ENCODE measurements at regions not wholly inside any gene's neighbourhood (a gene's known extent, or its start where the extent isn't known, plus 50 kb on each side); places are given as distances from the start of the nearest gene placed in this dataset.

GRCh38 chr11:23202611-23203010 lies 342.3 kb upstream of the CCDC179 start:
- no peaks in the 10 kb centered on the region for H3K4me1 Mint-ChIP-seq (ENCODE audit: low read depth, unreplicated experiment)
- intact Hi-C loops (cut with micrococcal nuclease; ENCODE audit: unreplicated experiment): no loop called here
- no peak overlapping the region for H3K4me3 Mint-ChIP-seq (ENCODE audit: unreplicated experiment)
- H3K27ac Mint-ChIP-seq (ENCODE audit: unreplicated experiment): no peak overlapping the region
- H3K9me3 Mint-ChIP-seq (ENCODE audit: unreplicated experiment): peaks cover 10% of the 10 kb centered on the region
- 0 out of 2 replicates have a peak, but pooled peaks cover 3% of the 10 kb centered on the region for H3K9me3 ChIP-seq
- ChIA-PET POLR2A (no interaction called here), CTCF (no interaction called here)
- no peak for TF ChIP-seq CTCF (IDR thresholded peaks at IDR 0.05; ENCODE audit: insufficient read depth in 1 of 2, low read depth in 1 of 2, low read length in 1 of 2, severe bottlenecking in 1 of 2, unreplicated experiment in 1 of 2)
- no TSS peak for BruUV-seq (replicated peaks)
- H3K36me3 ChIP-seq (ENCODE audit: control insufficient read depth, insufficient read depth, low read length): no peaks in the 10 kb centered on the region
- no peak overlapping the region for H3K4me3 ChIP-seq (ENCODE audit: low read depth, low read length)
- no peaks in the 10 kb centered on the region for H3K27me3 Mint-ChIP-seq (ENCODE audit: insufficient read depth, unreplicated experiment)
- no peaks in the 10 kb centered on the region for H3K27me3 ChIP-seq (replicated peaks; ENCODE audit: control insufficient read depth, insufficient read depth, low read length)
- no peak for DNase-seq
- no peaks in the 10 kb centered on the region for H3K4me1 ChIP-seq
- no peaks in the 10 kb centered on the region for H3K36me3 Mint-ChIP-seq (ENCODE audit: insufficient read depth, unreplicated experiment)

- Mint-ChIP-seq H3K27me3 (ENCODE audit: insufficient read depth, unreplicated experiment) (no peaks in the 10 kb centered on the region), H3K4me1 (ENCODE audit: low read depth, unreplicated experiment) (no peaks in the 10 kb centered on the region), H3K4me3 (ENCODE audit: unreplicated experiment) (no peak overlapping the region), H3K9me3 (ENCODE audit: unreplicated experiment) (no peaks in the 10 kb centered on the region), H3K36me3 (ENCODE audit: insufficient read depth, unreplicated experiment) (no peaks in the 10 kb centered on the region), H3K27ac (ENCODE audit: unreplicated experiment) (no peak overlapping the region)
- no peak overlapping the region for H3K4me3 ChIP-seq (ENCODE audit: low read depth, low read length)
- TF ChIP-seq CTCF (IDR thresholded peaks at IDR 0.05; ENCODE audit: insufficient read depth in 1 of 2, low read depth in 1 of 2, low read length in 1 of 2, severe bottlenecking in 1 of 2, unreplicated experiment in 1 of 2): no peak
- 0 out of 2 replicates have a peak, but pooled peaks cover 3% of the 10 kb centered on the region for H3K9me3 ChIP-seq
- H3K36me3 ChIP-seq (ENCODE audit: control insufficient read depth, insufficient read depth, low read length): no peaks in the 10 kb centered on the region
- intact Hi-C loops (cut with micrococcal nuclease; ENCODE audit: unreplicated experiment): no loop called here
- ChIA-PET POLR2A (no interaction called here), CTCF (no interaction called here)
- H3K27me3 ChIP-seq (replicated peaks; ENCODE audit: control insufficient read depth, insufficient read depth, low read length): no peaks in the 10 kb centered on the region
- H3K4me1 ChIP-seq: no peaks in the 10 kb centered on the region
- no TSS peak for BruUV-seq (replicated peaks)
- no peak for DNase-seq
Measured at GRCh38 chr11:23205156-23205871, 345.0 kb upstream of the CCDC179 start.

GRCh38 chr11:23206741-23207336 lies 346.6 kb upstream of the CCDC179 start:
- DNase-seq: no peak
- CTCF ChIA-PET: no interaction called here
- H3K9me3 Mint-ChIP-seq (ENCODE audit: unreplicated experiment): no peaks in the 10 kb centered on the region
- H3K27ac Mint-ChIP-seq (ENCODE audit: unreplicated experiment): no peak overlapping the region
- H3K9me3 ChIP-seq: no peaks in the 10 kb centered on the region
- no peaks in the 10 kb centered on the region for H3K36me3 ChIP-seq (ENCODE audit: control insufficient read depth, insufficient read depth, low read length)
- no peak overlapping the region for H3K4me3 ChIP-seq (ENCODE audit: low read depth, low read length)
- H3K36me3 Mint-ChIP-seq (ENCODE audit: insufficient read depth, unreplicated experiment): no peaks in the 10 kb centered on the region
- POLR2A ChIA-PET: no interaction called here
- intact Hi-C loops (cut with micrococcal nuclease; ENCODE audit: unreplicated experiment): no loop called here
- no peak overlapping the region for H3K4me3 Mint-ChIP-seq (ENCODE audit: unreplicated experiment)
- H3K4me1 Mint-ChIP-seq (ENCODE audit: low read depth, unreplicated experiment): no peaks in the 10 kb centered on the region
- no peaks in the 10 kb centered on the region for H3K27me3 ChIP-seq (replicated peaks; ENCODE audit: control insufficient read depth, insufficient read depth, low read length)
- TF ChIP-seq CTCF (IDR thresholded peaks at IDR 0.05; ENCODE audit: insufficient read depth in 1 of 2, low read depth in 1 of 2, low read length in 1 of 2, severe bottlenecking in 1 of 2, unreplicated experiment in 1 of 2): no peak
- H3K4me1 ChIP-seq: no peaks in the 10 kb centered on the region
- no peaks in the 10 kb centered on the region for H3K27me3 Mint-ChIP-seq (ENCODE audit: insufficient read depth, unreplicated experiment)
- BruUV-seq (replicated peaks): no TSS peak
